ENCODE measurements at regions not wholly inside any gene's neighbourhood (a gene's known extent, or its start where the extent isn't known, plus 50 kb on each side); places are given as distances from the start of the nearest gene placed in this dataset.

DNA sequence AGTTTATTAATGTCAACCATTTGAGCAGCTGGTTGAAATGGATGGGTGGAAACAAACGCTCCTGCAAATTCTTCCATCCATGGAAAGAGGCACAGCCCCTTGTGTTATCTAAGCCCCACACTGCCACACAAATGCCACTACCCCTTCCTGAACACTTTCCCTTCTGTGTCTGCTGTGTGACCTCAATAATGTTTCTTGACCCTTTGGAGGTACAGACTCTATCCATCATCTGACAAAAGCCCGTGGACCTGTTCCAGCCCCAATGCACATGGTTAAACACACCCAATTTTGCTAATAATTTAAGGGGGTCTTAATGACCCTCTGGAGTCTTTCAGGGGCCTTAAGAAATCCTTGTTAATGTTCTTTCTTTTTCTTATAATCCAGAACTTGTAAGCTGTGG lies 482.2 kb upstream of the CFAP20DC start:
- ATAC-seq, result no peak
- Histone ChIP-seq H3K36me3 (no peaks in the 10 kb centered on the region), H3K4me3 (no peak overlapping the region), H3K27ac (no peak overlapping the region), H3K9me3 (no peaks in the 10 kb centered on the region), H3K4me1 (peaks cover 0 to 16% (median 0%) of the 10 kb centered on the region in 12 donors), H3K27me3 (no peaks in the 10 kb centered on the region)
- DNase-seq, result no peak
- intact Hi-C loops (cut with DNase I), result no loop called here
- WGBS, 4 donors, result 41 to 67% (median 59%) methylated on average over 2 of the region's 2 CpGs
- TF ChIP-seq POLR2A (IDR thresholded peaks at IDR 0.05) (no peak), CTCF (IDR thresholded peaks at IDR 0.05) (no peak)

DNA sequence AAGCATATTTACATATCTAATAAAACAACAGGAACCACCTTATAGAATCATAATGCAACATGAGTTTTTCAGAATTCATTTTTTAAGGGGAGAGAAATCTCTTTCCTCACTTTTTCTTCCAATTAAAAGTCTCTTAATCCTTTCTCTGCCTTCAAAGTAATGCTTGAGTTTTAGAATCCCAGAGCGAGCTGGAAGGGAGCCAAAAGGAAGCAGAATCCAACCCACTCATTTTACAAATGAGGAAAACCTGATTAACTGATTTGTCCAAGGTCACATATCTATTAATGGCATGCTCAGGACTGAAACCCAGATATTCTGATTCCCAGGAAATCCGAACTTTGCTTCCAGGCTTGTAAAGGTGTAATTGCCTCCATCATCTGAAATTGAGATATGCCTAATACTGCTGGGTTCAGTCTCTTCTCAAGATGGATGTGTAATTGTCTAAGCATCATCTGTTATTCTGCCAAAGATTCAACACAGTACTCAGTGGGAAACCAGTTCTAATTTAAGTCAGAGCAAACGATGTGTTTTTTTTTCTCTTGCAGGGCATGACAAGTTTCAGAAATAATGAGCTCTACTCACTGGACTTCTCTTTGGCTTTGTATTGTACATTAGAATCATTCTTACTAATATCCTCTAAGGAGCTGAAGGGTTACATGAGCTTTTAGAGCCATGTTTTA lies 481.4 kb upstream of the CFAP20DC start:
- TF ChIP-seq POLR2A (IDR thresholded peaks at IDR 0.05) (no peak), CTCF (IDR thresholded peaks at IDR 0.05) (no peak)
- H3K27me3 ChIP-seq, result no peaks in the 10 kb centered on the region
- intact Hi-C loops (cut with DNase I), result no loop called here
- no peak for ATAC-seq
- peaks cover 0 to 10% (median 0%) of the 10 kb centered on the region in 12 donors for H3K4me1 ChIP-seq
- H3K9me3 ChIP-seq, result peaks cover 0 to 4% (median 0%) of the 10 kb centered on the region in 12 donors
- 31 to 52% (median 34%) methylated on average over 3 of the region's 3 CpGs for WGBS, 4 donors
- no peak overlapping the region for H3K27ac ChIP-seq
- DNase-seq, result no peak
- no peak overlapping the region for H3K4me3 ChIP-seq
- H3K36me3 ChIP-seq, result no peaks in the 10 kb centered on the region

- WGBS, 4 donors, result 84 to 96% (median 89%) methylated on average over 5 of the region's 5 CpGs
- TF ChIP-seq CTCF (IDR thresholded peaks at IDR 0.05), result no peak
- no peak for TF ChIP-seq POLR2A (IDR thresholded peaks at IDR 0.05)
- no peak overlapping the region for H3K27ac ChIP-seq
Measured at GRCh38 chr3:59528251-59528650, 478.4 kb upstream of the CFAP20DC start.

DNA sequence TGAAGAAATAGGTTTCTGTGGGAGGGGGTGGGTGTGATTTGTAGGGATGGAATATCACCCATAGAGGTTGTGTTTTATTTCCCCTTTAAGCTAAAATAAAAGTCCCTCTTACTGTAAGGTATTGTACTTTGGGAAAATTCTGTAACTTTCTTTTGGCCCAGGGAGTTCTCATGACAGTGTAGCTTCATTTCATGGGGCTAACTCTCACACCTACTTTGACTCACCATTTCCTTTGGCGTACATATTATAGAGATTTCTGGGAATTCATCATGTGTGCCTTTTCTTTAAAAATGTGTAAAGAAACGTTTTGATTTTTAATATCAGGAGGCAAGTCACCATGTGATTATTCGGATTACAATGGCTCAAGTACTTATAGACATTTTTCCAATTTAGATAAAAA lies 477.7 kb upstream of the CFAP20DC start:
- Histone ChIP-seq H3K9me3 (peaks cover 0 to 4% (median 0%) of the 10 kb centered on the region in 12 donors), H3K4me1 (no peaks in the 10 kb centered on the region), H3K27me3 (peaks cover 0 to 9% (median 0%) of the 10 kb centered on the region in 9 donors), H3K27ac (no peak overlapping the region), H3K36me3 (no peaks in the 10 kb centered on the region), H3K4me3 (no peak overlapping the region)
- ATAC-seq (no peak), DNase-seq (no peak)
- WGBS, 4 donors, result 76 to 81% (median 79%) methylated on average over 3 of the region's 3 CpGs
- intact Hi-C loops (cut with DNase I), result no loop called here
- TF ChIP-seq CTCF (IDR thresholded peaks at IDR 0.05) (no peak), POLR2A (IDR thresholded peaks at IDR 0.05) (no peak)

More at GRCh38 chr3:59528251-59528650, 478.4 kb upstream of the CFAP20DC start:
- no peak overlapping the region for H3K4me3 ChIP-seq
- H3K9me3 ChIP-seq, result peaks cover 0 to 4% (median 0%) of the 10 kb centered on the region in 12 donors
- no peaks in the 10 kb centered on the region for H3K36me3 ChIP-seq
- intact Hi-C loops (cut with DNase I), result no loop called here
- peaks cover 0 to 9% (median 0%) of the 10 kb centered on the region in 9 donors for H3K27me3 ChIP-seq
- ATAC-seq (no peak), DNase-seq (no peak)
- H3K4me1 ChIP-seq, result no peaks in the 10 kb centered on the region

Data from heart left ventricle (tissue), 16 donors.